Uterus (tissue), 2 donors: ENCODE measurements at regions not wholly inside any gene's neighbourhood (a gene's known extent, or its start where the extent isn't known, plus 50 kb on each side); places are given as distances from the start of the nearest gene placed in this dataset.

Experiments
- POLR2A ChIP-seq, 2 donors: fragments of 450-650 bp; IDR thresholded peaks; one replicate each; pipeline ENCODE4 v1.6.1; 2016; ENCODE audit warnings: antibody characterized with exemption in 2 of 2, mild to moderate bottlenecking in 1 of 2, moderate library complexity in 1 of 2
- TF ChIP-seq, protein P1 (sequence below), 4 experiments: fragments of 200-600 bp in 2 of 4; fragments of 450-650 bp in 2 of 4; sonication (generic) in 2 of 4; IDR thresholded peaks; one replicate each; pipeline ENCODE4 v1.5.1; 2016 to 2019; ENCODE audit warnings: antibody characterized with exemption in 4 of 4, mild to moderate bottlenecking in 2 of 4, moderate library complexity in 1 of 4

DNA sequence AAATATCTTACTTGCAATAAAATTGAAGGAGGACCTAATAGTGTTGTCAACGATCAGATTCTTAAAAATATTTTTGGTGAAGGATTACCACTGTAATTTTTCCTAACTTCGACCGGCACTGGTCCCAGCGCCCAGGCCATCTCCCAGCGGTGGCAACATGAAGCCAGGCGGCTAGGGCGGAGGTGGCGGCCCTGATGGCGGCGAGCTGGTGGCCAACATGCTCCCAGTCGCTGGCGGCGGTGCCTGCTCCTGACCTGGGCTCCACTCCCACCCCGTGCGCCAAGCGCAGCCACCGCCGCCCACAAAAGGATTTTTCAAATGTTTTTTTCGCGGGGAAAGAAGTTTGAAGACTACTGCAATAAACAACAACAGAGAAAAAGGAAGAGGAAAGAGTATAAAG is 56.5 kb upstream of the B3GALNT1 start:
- TF ChIP-seq, protein P1, sequence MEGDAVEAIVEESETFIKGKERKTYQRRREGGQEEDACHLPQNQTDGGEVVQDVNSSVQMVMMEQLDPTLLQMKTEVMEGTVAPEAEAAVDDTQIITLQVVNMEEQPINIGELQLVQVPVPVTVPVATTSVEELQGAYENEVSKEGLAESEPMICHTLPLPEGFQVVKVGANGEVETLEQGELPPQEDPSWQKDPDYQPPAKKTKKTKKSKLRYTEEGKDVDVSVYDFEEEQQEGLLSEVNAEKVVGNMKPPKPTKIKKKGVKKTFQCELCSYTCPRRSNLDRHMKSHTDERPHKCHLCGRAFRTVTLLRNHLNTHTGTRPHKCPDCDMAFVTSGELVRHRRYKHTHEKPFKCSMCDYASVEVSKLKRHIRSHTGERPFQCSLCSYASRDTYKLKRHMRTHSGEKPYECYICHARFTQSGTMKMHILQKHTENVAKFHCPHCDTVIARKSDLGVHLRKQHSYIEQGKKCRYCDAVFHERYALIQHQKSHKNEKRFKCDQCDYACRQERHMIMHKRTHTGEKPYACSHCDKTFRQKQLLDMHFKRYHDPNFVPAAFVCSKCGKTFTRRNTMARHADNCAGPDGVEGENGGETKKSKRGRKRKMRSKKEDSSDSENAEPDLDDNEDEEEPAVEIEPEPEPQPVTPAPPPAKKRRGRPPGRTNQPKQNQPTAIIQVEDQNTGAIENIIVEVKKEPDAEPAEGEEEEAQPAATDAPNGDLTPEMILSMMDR (IDR thresholded peaks at IDR 0.05), result no peak
- no peak for TF ChIP-seq POLR2A (IDR thresholded peaks at IDR 0.05)
